ENCODE measurements at regions not wholly inside any gene's neighbourhood (a gene's known extent, or its start where the extent isn't known, plus 50 kb on each side); places are given as distances from the start of the nearest gene placed in this dataset.

DNA sequence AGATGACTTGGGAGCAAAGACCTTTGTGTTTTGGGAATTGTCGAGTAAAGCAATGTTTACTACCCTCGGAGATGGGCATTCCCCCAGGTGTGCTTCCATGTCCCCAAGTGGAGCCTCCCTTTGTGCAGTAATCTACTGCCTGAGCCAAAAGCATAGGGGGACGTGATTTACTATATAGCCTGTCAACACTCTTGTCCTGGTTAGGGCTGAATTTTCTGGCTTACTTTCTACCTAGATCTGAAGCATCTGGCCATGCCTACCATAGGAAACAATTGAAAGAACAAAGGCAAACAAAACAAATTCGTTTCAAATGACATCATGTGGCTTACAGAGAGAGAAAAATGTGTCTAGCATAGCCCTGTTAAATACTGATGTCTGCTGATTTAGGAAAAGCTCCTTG lies 350.6 kb downstream of the SAMD5 start:
- no peaks in the 10 kb centered on the region for H3K36me3 ChIP-seq (ENCODE audit: control insufficient read depth in 2 of 4, insufficient read depth in 4 of 4, low read length in 3 of 4)
- POLR2A ChIA-PET (ENCODE audit: partially characterized antibody), result interaction anchor here (0.6 kb wide), 1 partner anchor 610 kb away, joined by 3 read pairs; no protein-coding TSS in a partner anchor
- H4K8ac ChIP-seq (ENCODE audit: extremely low read depth, insufficient read depth, low read length), result no peak overlapping the region
- no peak overlapping the region for H3K23ac ChIP-seq (ENCODE audit: insufficient read length)
- no peak overlapping the region for H3K4ac ChIP-seq (replicated peaks; ENCODE audit: insufficient read length, low read depth, low read length)
- H2BK20ac ChIP-seq (ENCODE audit: low read length), result no peak overlapping the region
- DNase-seq (ENCODE audit: low read depth in 1 of 2, low spot score in 2 of 2) (no peak), FAIRE-seq (no peak)
- no peaks in the 10 kb centered on the region for H3K27me3 ChIP-seq (replicated peaks in 1 of 4; ENCODE audit: control insufficient read depth in 3 of 4, extremely low read depth in 1 of 4, insufficient read depth in 3 of 4, low read length in 3 of 4)
- H3K4me2 ChIP-seq (ENCODE audit: insufficient read depth in 1 of 2, low read depth in 2 of 2, low read length in 2 of 2), result no peak overlapping the region
- no peaks in the 10 kb centered on the region for H4K20me1 ChIP-seq (replicated peaks in 1 of 2; ENCODE audit: control insufficient read depth in 1 of 2, insufficient read depth in 2 of 2, low read length in 2 of 2)
- H2BK5ac ChIP-seq (ENCODE audit: low read depth, low read length), result no peak overlapping the region
- no peak overlapping the region for H2AK5ac ChIP-seq (ENCODE audit: low read depth, low read length)
- CTCF ChIA-PET (ENCODE audit: partially characterized antibody), result no interaction called here
- H3K4me1 ChIP-seq (replicated peaks in 1 of 4; ENCODE audit: control insufficient read depth in 3 of 4, insufficient read depth in 4 of 4, low read length in 3 of 4), result no peaks in the 10 kb centered on the region
- no peaks in the 10 kb centered on the region for H3K79me2 ChIP-seq (ENCODE audit: control insufficient read depth in 1 of 2, insufficient read depth in 2 of 2, low read length in 2 of 2)
- TF ChIP-seq SIX5 (IDR thresholded peaks at IDR 0.05; ENCODE audit: low read depth, low read length) (no peak), MAX (IDR thresholded peaks at IDR 0.05) (no peak), EGR1 (IDR thresholded peaks at IDR 0.05; ENCODE audit: borderline replicate concordance, low read depth, low read length) (no peak), SP4 (IDR thresholded peaks at IDR 0.05; ENCODE audit: low read length) (no peak), CBX5 (IDR thresholded peaks at IDR 0.05; ENCODE audit: low read depth, low read length) (no peak), POU5F1 (IDR thresholded peaks at IDR 0.05; ENCODE audit: low read depth, low read length) (no peak), NRF1 (IDR thresholded peaks at IDR 0.05; ENCODE audit: low read depth, low read length) (no peak), ATF3 (IDR thresholded peaks at IDR 0.05; ENCODE audit: insufficient read depth, low read depth, low read length) (no peak), EZH2 (IDR thresholded peaks at IDR 0.05; ENCODE audit: low read depth, low read length, severe bottlenecking) (no peak), ASH2L (IDR thresholded peaks at IDR 0.05; ENCODE audit: low read length) (no peak)
- no peak overlapping the region for H3K14ac ChIP-seq (ENCODE audit: insufficient read length)
- H3K4me3 ChIP-seq (ENCODE audit: extremely low read depth in 1 of 4, insufficient read depth in 2 of 4, low read depth in 3 of 4, low read length in 4 of 4), result no peak overlapping the region
- no peak overlapping the region for H2BK120ac ChIP-seq (replicated peaks; ENCODE audit: low read depth, low read length)
- no peak overlapping the region for H2BK15ac ChIP-seq (ENCODE audit: low read length)
- H3K9ac ChIP-seq (replicated peaks in 1 of 4; ENCODE audit: extremely low read depth in 1 of 4, low read depth in 3 of 4, low read length in 3 of 4), result no peak overlapping the region
- H3K23me2 ChIP-seq (ENCODE audit: low read depth, low read length), result no peaks in the 10 kb centered on the region
- no peaks in the 10 kb centered on the region for H3K9me3 ChIP-seq (ENCODE audit: insufficient read depth in 2 of 2, low read depth in 1 of 2, low read length in 1 of 2)
- H3K56ac ChIP-seq (replicated peaks; ENCODE audit: insufficient read length, low read depth, low read length), result no peak overlapping the region
- no peak overlapping the region for H3K27ac ChIP-seq (ENCODE audit: low read depth, low read length)
- no peak overlapping the region for H2BK12ac ChIP-seq (ENCODE audit: low read depth, low read length)
- H2AFZ ChIP-seq (ENCODE audit: low read length), result no peak overlapping the region
- H3K79me1 ChIP-seq (ENCODE audit: low read depth, low read length), result no peaks in the 10 kb centered on the region
- no peak overlapping the region for H4K5ac ChIP-seq (ENCODE audit: insufficient read length, low read depth, low read length)
- no peak overlapping the region for H3K18ac ChIP-seq (ENCODE audit: extremely low read depth, low read length)
- 85% methylated on average over 4 of the region's 4 CpGs; no CpG with 5 or more reads in 1 of the 2 experiments for WGBS, 2 experiments (ENCODE audit: extremely low coverage in 1 of 2, insufficient coverage in 1 of 2, insufficient read length in 1 of 2, insufficient replicate concordance in 2 of 2, low coverage in 1 of 2, low lambda C conversion rate in 2 of 2, missing lambda C conversion rate in 1 of 2)
- H4K91ac ChIP-seq (replicated peaks; ENCODE audit: insufficient read length, low read length), result no peak overlapping the region

Data from H1 (cell line).